ENCODE measurements at regions not wholly inside any gene's neighbourhood (a gene's known extent, or its start where the extent isn't known, plus 50 kb on each side); places are given as distances from the start of the nearest gene placed in this dataset.

DNA sequence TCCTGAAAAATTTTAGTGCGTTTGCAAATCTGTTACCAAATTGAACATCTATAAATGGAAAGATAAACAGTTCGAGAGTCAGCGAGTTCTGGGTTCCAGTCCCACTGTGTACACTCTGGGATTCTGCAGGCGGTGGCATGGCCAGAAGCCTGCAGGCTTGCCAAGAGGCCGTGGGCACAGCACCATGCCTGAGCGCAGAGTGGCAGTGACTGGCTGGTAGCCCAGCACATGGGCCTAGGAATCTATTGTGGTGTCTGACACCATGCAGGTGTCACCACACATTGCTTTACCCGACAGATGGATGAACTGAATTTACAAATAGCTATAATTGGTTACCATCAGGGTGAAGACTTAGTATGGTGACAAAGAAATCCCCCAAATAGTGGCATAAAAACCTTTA lies 71.7 kb upstream of the TLR3 start:
- intact Hi-C loops (cut with DNase I; ENCODE audit: low total_unique reads) (no loop called here), in situ Hi-C loops (cut with MboI; ENCODE audit: low pct_ligation_motif_present in 1 of 4, low pct_unique_long_range_greater_than_20kb in 1 of 4, low sequenced_read_pairs in 3 of 4) (no loop called here)
- no peak overlapping the region for H3K4me3 ChIP-seq

DNA sequence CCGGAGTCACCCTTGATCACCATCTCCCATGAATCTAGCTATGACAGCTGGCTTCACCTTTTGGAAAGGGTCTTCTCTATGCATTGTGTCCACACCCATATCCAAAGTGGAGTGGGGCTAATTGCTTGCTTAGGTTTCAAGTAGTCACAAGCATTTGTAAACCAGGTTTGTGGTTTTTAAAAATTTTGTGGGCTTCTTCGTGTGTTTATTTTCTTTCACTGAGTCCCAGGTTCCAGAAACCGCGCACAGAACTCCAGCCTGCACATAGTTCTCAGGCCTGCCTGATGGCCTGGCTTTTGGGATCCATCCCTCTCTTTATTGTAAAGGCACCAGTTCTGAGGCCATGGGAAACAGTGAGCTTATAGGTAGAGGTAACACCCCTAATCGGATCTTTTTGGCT lies 70.2 kb upstream of the TLR3 start:
- 88% methylated on average over 5 of the region's 5 CpGs; no CpG with 5 or more reads in 1 of the 2 donors for WGBS, 2 donors (ENCODE audit: low coverage in 1 of 2)
- DNase-seq: no peak
- TF ChIP-seq, protein P1, sequence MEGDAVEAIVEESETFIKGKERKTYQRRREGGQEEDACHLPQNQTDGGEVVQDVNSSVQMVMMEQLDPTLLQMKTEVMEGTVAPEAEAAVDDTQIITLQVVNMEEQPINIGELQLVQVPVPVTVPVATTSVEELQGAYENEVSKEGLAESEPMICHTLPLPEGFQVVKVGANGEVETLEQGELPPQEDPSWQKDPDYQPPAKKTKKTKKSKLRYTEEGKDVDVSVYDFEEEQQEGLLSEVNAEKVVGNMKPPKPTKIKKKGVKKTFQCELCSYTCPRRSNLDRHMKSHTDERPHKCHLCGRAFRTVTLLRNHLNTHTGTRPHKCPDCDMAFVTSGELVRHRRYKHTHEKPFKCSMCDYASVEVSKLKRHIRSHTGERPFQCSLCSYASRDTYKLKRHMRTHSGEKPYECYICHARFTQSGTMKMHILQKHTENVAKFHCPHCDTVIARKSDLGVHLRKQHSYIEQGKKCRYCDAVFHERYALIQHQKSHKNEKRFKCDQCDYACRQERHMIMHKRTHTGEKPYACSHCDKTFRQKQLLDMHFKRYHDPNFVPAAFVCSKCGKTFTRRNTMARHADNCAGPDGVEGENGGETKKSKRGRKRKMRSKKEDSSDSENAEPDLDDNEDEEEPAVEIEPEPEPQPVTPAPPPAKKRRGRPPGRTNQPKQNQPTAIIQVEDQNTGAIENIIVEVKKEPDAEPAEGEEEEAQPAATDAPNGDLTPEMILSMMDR (IDR thresholded peaks at IDR 0.05): no peak
- TF ChIP-seq EP300 (IDR thresholded peaks at IDR 0.05; ENCODE audit: low read depth) (no peak), POLR2A (IDR thresholded peaks at IDR 0.05) (no peak), POLR2AphosphoS5 (IDR thresholded peaks at IDR 0.05) (no peak)
- in situ Hi-C loops (cut with MboI; ENCODE audit: low pct_ligation_motif_present in 1 of 4, low pct_unique_long_range_greater_than_20kb in 1 of 4, low sequenced_read_pairs in 3 of 4): no loop called here
- Histone ChIP-seq H3K4me3 (no peak overlapping the region), H3K27me3 (no peaks in the 10 kb centered on the region), H3K27ac (no peak overlapping the region), H3K9me3 (no peaks in the 10 kb centered on the region), H3K4me1 (no peaks in the 10 kb centered on the region), H3K36me3 (no peaks in the 10 kb centered on the region)
- intact Hi-C loops (cut with DNase I; ENCODE audit: low total_unique reads): no loop called here

More for the DNA sequence above, 71.7 kb upstream of the TLR3 start:
- H3K4me1 ChIP-seq: no peaks in the 10 kb centered on the region
- H3K36me3 ChIP-seq: no peaks in the 10 kb centered on the region
- H3K27me3 ChIP-seq: no peaks in the 10 kb centered on the region
- TF ChIP-seq EP300 (IDR thresholded peaks at IDR 0.05; ENCODE audit: low read depth) (no peak), POLR2AphosphoS5 (IDR thresholded peaks at IDR 0.05) (no peak), POLR2A (IDR thresholded peaks at IDR 0.05) (no peak)
- TF ChIP-seq, protein P1 (IDR thresholded peaks at IDR 0.05): no peak
- 57 to 82% methylated on average over 3 to 7 of the region's 7 CpGs for WGBS, 2 donors (ENCODE audit: low coverage in 1 of 2)
- H3K9me3 ChIP-seq: no peaks in the 10 kb centered on the region
- H3K27ac ChIP-seq: no peak overlapping the region
- no peak for DNase-seq

DNA sequence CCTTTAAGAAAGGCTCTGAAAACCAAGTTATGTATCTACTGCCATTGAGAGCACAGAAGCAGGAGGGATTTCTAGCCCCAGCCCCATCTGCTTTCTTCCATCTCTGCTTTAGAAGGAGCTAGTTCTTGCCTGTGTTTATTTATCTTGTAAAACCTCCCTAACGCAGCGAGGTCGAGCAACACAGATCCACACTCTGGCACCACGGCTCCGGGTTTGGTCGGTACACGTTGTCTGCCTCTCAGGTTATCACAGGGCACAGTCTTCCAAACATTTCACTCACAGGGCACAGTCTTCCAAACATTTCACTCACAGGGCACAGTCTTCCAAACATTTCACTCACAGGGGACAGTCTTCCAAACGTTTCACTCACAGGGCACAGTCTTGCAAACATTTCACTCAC lies 69.7 kb upstream of the TLR3 start:
- in situ Hi-C loops (cut with MboI; ENCODE audit: low pct_ligation_motif_present in 1 of 4, low pct_unique_long_range_greater_than_20kb in 1 of 4, low sequenced_read_pairs in 3 of 4) (no loop called here), intact Hi-C loops (cut with DNase I; ENCODE audit: low total_unique reads) (no loop called here)
- no peak for DNase-seq
- TF ChIP-seq, protein P1 (IDR thresholded peaks at IDR 0.05): no peak
- TF ChIP-seq POLR2AphosphoS5 (IDR thresholded peaks at IDR 0.05): no peak
- no peak for TF ChIP-seq POLR2A (IDR thresholded peaks at IDR 0.05)
- no peak for TF ChIP-seq EP300 (IDR thresholded peaks at IDR 0.05; ENCODE audit: low read depth)
- WGBS, 2 donors (ENCODE audit: low coverage in 1 of 2): 50 to 67% methylated on average over 4 to 8 of the region's 8 CpGs
- Histone ChIP-seq H3K4me1 (no peaks in the 10 kb centered on the region), H3K36me3 (no peaks in the 10 kb centered on the region), H3K27me3 (no peaks in the 10 kb centered on the region), H3K4me3 (no peak overlapping the region), H3K27ac (no peak overlapping the region), H3K9me3 (no peaks in the 10 kb centered on the region)

DNA sequence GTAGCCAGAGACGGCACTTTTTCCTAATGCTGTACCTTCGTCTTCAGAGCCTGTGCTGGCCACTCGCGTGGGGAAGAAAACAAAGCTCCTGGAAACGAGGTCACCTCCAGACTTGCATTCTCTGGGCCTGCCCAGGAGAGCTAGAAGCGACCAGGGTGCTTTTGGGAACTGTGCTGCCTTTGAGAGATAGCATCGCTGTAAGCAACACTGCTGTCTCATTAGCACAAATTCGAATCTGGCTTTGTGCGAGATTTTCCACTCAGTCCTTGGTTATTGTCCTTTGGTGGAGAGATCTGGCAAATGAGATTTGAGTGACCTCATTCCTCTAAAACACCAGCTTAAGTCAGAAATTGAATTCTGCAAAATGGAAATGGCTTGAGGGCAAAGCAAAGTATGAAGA lies 66.1 kb upstream of the TLR3 start:
- Histone ChIP-seq H3K36me3 (no peaks in the 10 kb centered on the region), H3K4me1 (no peaks in the 10 kb centered on the region), H3K27me3 (no peaks in the 10 kb centered on the region), H3K9me3 (no peaks in the 10 kb centered on the region), H3K4me3 (no peak overlapping the region), H3K27ac (no peak overlapping the region)
- intact Hi-C loops (cut with DNase I; ENCODE audit: low total_unique reads) (no loop called here), in situ Hi-C loops (cut with MboI; ENCODE audit: low pct_ligation_motif_present in 1 of 4, low pct_unique_long_range_greater_than_20kb in 1 of 4, low sequenced_read_pairs in 3 of 4) (no loop called here)
- 60 to 85% methylated on average over 1 to 9 of the region's 9 CpGs for WGBS, 2 donors (ENCODE audit: low coverage in 1 of 2)
- DNase-seq: no peak
- no peak for TF ChIP-seq POLR2A (IDR thresholded peaks at IDR 0.05)
- no peak for TF ChIP-seq EP300 (IDR thresholded peaks at IDR 0.05; ENCODE audit: low read depth)
- no peak for TF ChIP-seq POLR2AphosphoS5 (IDR thresholded peaks at IDR 0.05)
- TF ChIP-seq, protein P1 (IDR thresholded peaks at IDR 0.05): no peak
